T-helper 1 cell treated with Interleukin-12 subunit alpha and Interleukin-12 subunit beta and Interleukin-4 antibody, amounts not matched to agents 30 μg/mL and 1 μg/mL, for 36 hours (primary cell): ENCODE measurements at regions not wholly inside any gene's neighbourhood (a gene's known extent, or its start where the extent isn't known, plus 50 kb on each side); places are given as distances from the start of the nearest gene placed in this dataset.

Source experiments
- H3K27ac Mint-ChIP-seq: one replicate; pipeline ENCODE4 v1.8.0; 2021; ENCODE audit warnings: mild to moderate bottlenecking, mixed read lengths
- H3K27me3 Mint-ChIP-seq: one replicate; pipeline ENCODE4 v1.8.0; 2021; ENCODE audit warnings: low read depth, mixed read lengths
- H3K36me3 Mint-ChIP-seq: one replicate; pipeline ENCODE4 v1.8.0; 2021; ENCODE audit warnings: low read depth, mixed read lengths
- H3K4me1 Mint-ChIP-seq: one replicate; pipeline ENCODE4 v1.8.0; 2021; ENCODE audit warnings: low read depth, mixed read lengths
- H3K4me3 Mint-ChIP-seq: one replicate; pipeline ENCODE4 v1.8.0; 2021; ENCODE audit warnings: mild to moderate bottlenecking, moderate library complexity, mixed read lengths
- H3K9me3 Mint-ChIP-seq: one replicate; pipeline ENCODE4 v1.8.0; 2021; ENCODE audit warnings: mixed read lengths

DNA sequence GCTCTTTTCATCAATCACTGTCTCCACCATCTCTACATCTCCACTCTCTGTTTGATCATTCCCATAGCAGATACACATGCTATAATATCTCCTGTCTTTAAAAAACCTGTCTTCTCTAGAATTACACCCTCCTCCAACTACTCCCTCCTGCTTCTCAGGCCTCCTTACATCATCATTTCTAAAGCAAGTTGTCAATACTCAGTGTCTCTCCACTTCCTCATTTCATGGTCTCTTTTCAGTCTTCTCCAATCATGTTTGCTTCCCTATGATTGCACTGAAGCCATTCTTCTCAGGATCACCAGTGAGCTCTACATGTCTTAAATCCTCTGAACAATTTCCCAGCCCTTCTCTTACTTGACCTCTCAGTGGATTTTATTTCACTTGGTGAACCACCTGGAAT lies 87.0 kb upstream of the ZNF280D start:
- H3K9me3 Mint-ChIP-seq, result no peaks in the 10 kb centered on the region
- H3K36me3 Mint-ChIP-seq, result no peaks in the 10 kb centered on the region
- no peak overlapping the region for H3K27ac Mint-ChIP-seq
- H3K4me1 Mint-ChIP-seq, result no peaks in the 10 kb centered on the region
- H3K27me3 Mint-ChIP-seq, result no peaks in the 10 kb centered on the region
- no peak overlapping the region for H3K4me3 Mint-ChIP-seq

DNA sequence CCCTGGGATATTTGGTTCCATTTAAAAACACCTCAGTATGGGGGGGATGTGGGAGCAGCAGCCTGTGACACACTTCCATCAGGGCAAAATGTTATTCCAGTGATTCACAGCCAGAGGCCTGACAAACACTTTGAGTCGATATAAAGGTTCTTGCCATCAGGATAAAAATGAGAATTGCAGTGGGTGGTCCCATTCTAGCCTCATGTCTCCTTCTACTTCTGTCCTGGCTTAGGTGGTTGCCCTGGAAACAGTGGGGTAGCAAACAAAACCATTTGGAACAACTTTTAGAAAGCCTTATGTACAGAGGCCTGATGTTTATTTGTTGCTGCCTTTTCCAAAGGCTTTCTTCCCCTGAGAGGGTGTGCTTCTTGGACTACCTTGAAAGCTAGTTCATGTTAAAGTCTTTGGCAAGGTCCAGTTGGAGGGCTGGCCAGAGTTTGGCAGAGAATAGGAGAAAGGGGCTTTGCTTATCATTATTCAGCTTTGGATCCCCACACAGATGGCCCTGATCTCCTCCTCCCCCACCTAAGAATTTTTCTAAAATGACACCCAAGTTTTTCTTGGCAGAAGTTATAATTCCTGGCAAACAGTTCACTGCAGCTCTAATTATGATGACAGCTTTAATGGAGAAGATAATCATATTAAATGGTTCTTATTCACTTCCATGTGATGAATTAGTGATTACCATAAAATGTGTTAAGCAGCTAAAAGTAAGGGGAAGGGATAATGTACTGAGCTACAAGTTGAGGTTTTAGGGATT lies 84.2 kb upstream of the ZNF280D start:
- Mint-ChIP-seq H3K4me1 (no peaks in the 10 kb centered on the region), H3K9me3 (no peaks in the 10 kb centered on the region), H3K4me3 (no peak overlapping the region), H3K27me3 (no peaks in the 10 kb centered on the region), H3K27ac (no peak overlapping the region), H3K36me3 (no peaks in the 10 kb centered on the region)

GRCh38 chr15:56816781-56817180 lies 83.5 kb upstream of the ZNF280D start:
- H3K36me3 Mint-ChIP-seq, result no peaks in the 10 kb centered on the region
- peaks cover 1% of the 10 kb centered on the region for H3K4me1 Mint-ChIP-seq
- H3K9me3 Mint-ChIP-seq, result no peaks in the 10 kb centered on the region
- no peaks in the 10 kb centered on the region for H3K27me3 Mint-ChIP-seq
- no peak overlapping the region for H3K4me3 Mint-ChIP-seq
- H3K27ac Mint-ChIP-seq, result no peak overlapping the region

- H3K27me3 Mint-ChIP-seq, result no peaks in the 10 kb centered on the region
- H3K27ac Mint-ChIP-seq, result no peak overlapping the region
- peaks cover 4% of the 10 kb centered on the region for H3K9me3 Mint-ChIP-seq
Observed at GRCh38 chr15:56815247-56815646, 81.9 kb upstream of the ZNF280D start.

GRCh38 chr15:56814429-56814828 lies 81.1 kb upstream of the ZNF280D start:
- Mint-ChIP-seq H3K4me3 (no peak overlapping the region), H3K9me3 (peaks cover 9% of the 10 kb centered on the region), H3K4me1 (peaks cover 3% of the 10 kb centered on the region), H3K36me3 (no peaks in the 10 kb centered on the region), H3K27me3 (no peaks in the 10 kb centered on the region), H3K27ac (no peak overlapping the region)

More at GRCh38 chr15:56815247-56815646, 81.9 kb upstream of the ZNF280D start:
- H3K4me3 Mint-ChIP-seq, result no peak overlapping the region
- H3K4me1 Mint-ChIP-seq, result peaks cover 3% of the 10 kb centered on the region
- no peaks in the 10 kb centered on the region for H3K36me3 Mint-ChIP-seq

- Mint-ChIP-seq H3K9me3 (peaks cover 12% of the 10 kb centered on the region), H3K4me1 (peaks cover 3% of the 10 kb centered on the region), H3K27me3 (no peaks in the 10 kb centered on the region), H3K27ac (no peak overlapping the region), H3K36me3 (no peaks in the 10 kb centered on the region), H3K4me3 (no peak overlapping the region)
Observed at GRCh38 chr15:56813995-56814394, 80.7 kb upstream of the ZNF280D start.

DNA sequence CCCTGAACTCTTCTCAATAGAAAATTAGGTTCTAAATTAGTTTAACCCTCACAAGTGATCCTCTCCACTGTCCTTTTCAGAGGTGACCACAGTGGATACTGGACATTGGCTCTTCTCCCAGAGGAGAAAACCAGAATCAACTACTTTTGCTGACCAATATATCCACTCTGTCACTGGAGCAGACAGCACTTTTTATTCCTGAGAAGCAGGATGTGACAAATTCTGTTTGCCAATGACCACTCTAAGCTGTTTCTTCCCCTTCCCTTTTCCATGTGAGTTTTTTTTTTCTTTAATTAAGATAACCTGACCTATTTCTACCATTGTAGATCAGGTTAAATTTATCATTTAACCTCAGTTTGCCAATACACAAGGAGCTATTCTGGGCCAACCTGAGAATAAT lies 79.7 kb upstream of the ZNF280D start:
- Mint-ChIP-seq H3K4me1 (peaks cover 3% of the 10 kb centered on the region), H3K27ac (no peak overlapping the region), H3K36me3 (no peaks in the 10 kb centered on the region), H3K27me3 (no peaks in the 10 kb centered on the region), H3K9me3 (peaks cover 22% of the 10 kb centered on the region), H3K4me3 (no peak overlapping the region)

- peaks cover 3% of the 10 kb centered on the region for H3K4me1 Mint-ChIP-seq
- peaks cover 1% of the 10 kb centered on the region for H3K36me3 Mint-ChIP-seq
- H3K4me3 Mint-ChIP-seq, result no peak overlapping the region
- peaks cover 27% of the 10 kb centered on the region for H3K9me3 Mint-ChIP-seq
- no peaks in the 10 kb centered on the region for H3K27me3 Mint-ChIP-seq
- no peak overlapping the region for H3K27ac Mint-ChIP-seq
Observed at GRCh38 chr15:56812221-56812620, 78.9 kb upstream of the ZNF280D start.

DNA sequence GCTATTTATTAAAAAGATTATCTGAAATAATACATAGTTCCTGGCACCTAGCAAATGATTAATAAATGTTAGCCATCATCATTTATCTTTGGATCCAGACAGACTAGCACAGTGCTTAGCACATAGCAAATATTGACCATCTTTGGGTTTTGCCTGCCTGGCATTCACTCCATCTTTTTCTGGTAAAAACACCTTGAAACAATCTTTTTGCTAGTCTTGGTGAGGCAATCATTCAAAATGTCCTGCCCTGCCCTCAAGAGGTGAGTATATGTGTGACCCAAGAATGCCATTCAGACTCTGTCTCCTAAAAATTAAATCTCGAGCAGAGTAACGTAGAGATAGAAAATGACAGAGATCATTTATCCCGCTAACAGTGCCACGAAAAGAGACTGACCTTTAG lies 78.3 kb upstream of the ZNF280D start:
- Mint-ChIP-seq H3K27me3 (no peaks in the 10 kb centered on the region), H3K4me3 (no peak overlapping the region), H3K4me1 (peaks cover 3% of the 10 kb centered on the region), H3K36me3 (peaks cover 1% of the 10 kb centered on the region), H3K27ac (no peak overlapping the region), H3K9me3 (peaks cover 31% of the 10 kb centered on the region)

DNA sequence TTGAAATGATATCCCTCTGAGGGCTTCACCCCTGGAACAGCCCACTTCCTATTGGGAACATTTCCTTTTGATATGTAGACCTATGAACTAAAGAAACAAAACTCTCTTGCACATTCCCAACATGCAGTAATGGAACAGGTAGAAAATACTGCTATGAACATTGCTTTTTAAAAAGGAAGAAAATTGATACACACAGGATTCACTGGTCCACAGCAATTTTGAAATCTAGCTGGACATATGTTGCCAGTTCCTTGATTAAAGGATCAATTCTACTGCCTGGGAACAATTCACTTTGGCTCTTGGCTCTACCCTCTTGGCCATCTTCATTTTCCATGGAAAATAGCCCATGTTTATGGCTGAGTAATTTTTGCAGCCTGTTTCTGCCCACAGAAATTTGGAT lies 74.9 kb upstream of the ZNF280D start:
- H3K4me1 Mint-ChIP-seq, result peaks cover 3% of the 10 kb centered on the region
- peaks cover 31% of the 10 kb centered on the region for H3K9me3 Mint-ChIP-seq
- no peaks in the 10 kb centered on the region for H3K27me3 Mint-ChIP-seq
- H3K4me3 Mint-ChIP-seq, result no peak overlapping the region
- peaks cover 1% of the 10 kb centered on the region for H3K36me3 Mint-ChIP-seq
- no peak overlapping the region for H3K27ac Mint-ChIP-seq

- Mint-ChIP-seq H3K27me3 (peaks cover 8% of the 10 kb centered on the region), H3K4me1 (peaks cover 1% of the 10 kb centered on the region), H3K4me3 (no peak overlapping the region), H3K27ac (no peak overlapping the region), H3K36me3 (peaks cover 3% of the 10 kb centered on the region), H3K9me3 (peaks cover 31% of the 10 kb centered on the region)
Observed at GRCh38 chr15:56806148-56806536, 72.8 kb upstream of the ZNF280D start.

- Mint-ChIP-seq H3K4me3 (no peak overlapping the region), H3K27me3 (peaks cover 8% of the 10 kb centered on the region), H3K9me3 (peaks cover 27% of the 10 kb centered on the region)
Observed at GRCh38 chr15:56805466-56806147, 72.3 kb upstream of the ZNF280D start.

GRCh38 chr15:56804938-56805337 lies 71.6 kb upstream of the ZNF280D start:
- H3K27ac Mint-ChIP-seq, result no peak overlapping the region
- H3K9me3 Mint-ChIP-seq, result peaks cover 23% of the 10 kb centered on the region
- no peak overlapping the region for H3K4me3 Mint-ChIP-seq
- H3K27me3 Mint-ChIP-seq, result peaks cover 8% of the 10 kb centered on the region
- H3K4me1 Mint-ChIP-seq, result no peaks in the 10 kb centered on the region
- peaks cover 3% of the 10 kb centered on the region for H3K36me3 Mint-ChIP-seq

More at GRCh38 chr15:56805466-56806147, 72.3 kb upstream of the ZNF280D start:
- Mint-ChIP-seq H3K36me3 (peaks cover 3% of the 10 kb centered on the region), H3K27ac (no peak overlapping the region), H3K4me1 (no peaks in the 10 kb centered on the region)

- H3K9me3 Mint-ChIP-seq, result peaks cover 22% of the 10 kb centered on the region
- peaks cover 8% of the 10 kb centered on the region for H3K27me3 Mint-ChIP-seq
- H3K36me3 Mint-ChIP-seq, result peaks cover 3% of the 10 kb centered on the region
- H3K4me1 Mint-ChIP-seq, result no peaks in the 10 kb centered on the region
- no peak overlapping the region for H3K27ac Mint-ChIP-seq
- no peak overlapping the region for H3K4me3 Mint-ChIP-seq
Observed at GRCh38 chr15:56804279-56804678, 71.0 kb upstream of the ZNF280D start.

DNA sequence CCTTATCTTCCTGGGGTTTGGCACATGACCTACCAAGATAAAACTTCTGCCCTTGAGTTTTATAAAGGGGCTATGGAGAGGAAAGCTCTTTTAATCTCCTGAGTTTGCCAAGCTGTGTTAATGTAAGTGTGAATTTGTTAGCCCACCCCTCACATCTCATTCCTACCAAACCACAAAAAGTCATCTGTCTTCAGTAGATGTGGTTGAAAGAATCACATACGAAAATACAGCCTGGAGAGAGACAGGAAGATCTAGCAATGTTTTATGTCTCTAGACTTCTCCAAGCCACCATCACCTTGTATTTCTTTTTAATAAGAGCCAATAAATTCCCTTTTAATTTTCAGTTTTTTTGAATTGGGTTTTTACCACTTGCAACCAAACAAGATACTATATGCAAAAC lies 68.9 kb upstream of the ZNF280D start:
- Mint-ChIP-seq H3K27me3 (peaks cover 8% of the 10 kb centered on the region), H3K4me3 (no peak overlapping the region), H3K36me3 (peaks cover 2% of the 10 kb centered on the region), H3K4me1 (no peaks in the 10 kb centered on the region), H3K27ac (no peak overlapping the region), H3K9me3 (peaks cover 4% of the 10 kb centered on the region)
